ENCODE measurements at regions not wholly inside any gene's neighbourhood (a gene's known extent, or its start where the extent isn't known, plus 50 kb on each side); places are given as distances from the start of the nearest gene placed in this dataset.

GRCh38 chr11:121801394-121801748 is 314.6 kb downstream of the BLID start:
- no peak for DNase-seq (ENCODE audit: low read depth in 4 of 4, low spot score in 3 of 4)

GRCh38 chr11:121800731-121801393 is 315.2 kb downstream of the BLID start:
- DNase-seq (ENCODE audit: low read depth in 4 of 4, low spot score in 3 of 4) = peak; percentile 59 to 65 (median 64)

GRCh38 chr11:121800240-121800639 is 315.8 kb downstream of the BLID start:
- DNase-seq (ENCODE audit: low read depth in 4 of 4, low spot score in 3 of 4) = no peak

- DNase-seq (ENCODE audit: low read depth in 4 of 4, low spot score in 3 of 4) = no peak
These were observed 318.5 kb downstream of the BLID start for GRCh38 chr11:121797496-121797895.

- DNase-seq (ENCODE audit: low read depth in 4 of 4, low spot score in 3 of 4) = no peak
These were observed 320.8 kb downstream of the BLID start for GRCh38 chr11:121795174-121795573.

GRCh38 chr11:121794671-121795141 is 321.3 kb downstream of the BLID start:
- DNase-seq (ENCODE audit: low read depth in 4 of 4, low spot score in 3 of 4) = no peak

GRCh38 chr11:121793916-121794315 is 322.1 kb downstream of the BLID start:
- no peak for DNase-seq (ENCODE audit: low read depth in 4 of 4, low spot score in 3 of 4)

GRCh38 chr11:121793291-121793690 is 322.7 kb downstream of the BLID start:
- DNase-seq (ENCODE audit: low read depth in 4 of 4, low spot score in 3 of 4) = no peak

- no peak for DNase-seq (ENCODE audit: low read depth in 4 of 4, low spot score in 3 of 4)
These were observed 323.8 kb downstream of the BLID start for GRCh38 chr11:121792185-121792584.

GRCh38 chr11:121790430-121790829 is 325.6 kb downstream of the BLID start:
- no peak for DNase-seq (ENCODE audit: low read depth in 4 of 4, low spot score in 3 of 4)

- no peak for DNase-seq (ENCODE audit: low read depth in 4 of 4, low spot score in 3 of 4)
These were observed 328.2 kb upstream of the SORL1-AS1 start for GRCh38 chr11:121780971-121781370.

GRCh38 chr11:121777056-121777455 is 324.3 kb upstream of the SORL1-AS1 start:
- DNase-seq (ENCODE audit: low read depth in 4 of 4, low spot score in 3 of 4) = no peak

GRCh38 chr11:121775276-121775675 is 322.5 kb upstream of the SORL1-AS1 start:
- no peak for DNase-seq (ENCODE audit: low read depth in 4 of 4, low spot score in 3 of 4)

GRCh38 chr11:121773076-121773475 is 320.3 kb upstream of the SORL1-AS1 start:
- DNase-seq (ENCODE audit: low read depth in 4 of 4, low spot score in 3 of 4) = no peak

GRCh38 chr11:121770939-121771595 is 318.3 kb upstream of the SORL1-AS1 start:
- DNase-seq (ENCODE audit: low read depth in 4 of 4, low spot score in 3 of 4) = no peak

- no peak for DNase-seq (ENCODE audit: low read depth in 4 of 4, low spot score in 3 of 4)
These were observed 316.4 kb upstream of the SORL1-AS1 start for GRCh38 chr11:121769191-121769590.

GRCh38 chr11:121767433-121767832 is 314.7 kb upstream of the SORL1-AS1 start:
- DNase-seq (ENCODE audit: low read depth in 4 of 4, low spot score in 3 of 4) = no peak

- no peak for DNase-seq (ENCODE audit: low read depth in 4 of 4, low spot score in 3 of 4)
These were observed 314.2 kb upstream of the SORL1-AS1 start for GRCh38 chr11:121766991-121767390.

GRCh38 chr11:121766166-121766565 is 313.4 kb upstream of the SORL1-AS1 start:
- DNase-seq (ENCODE audit: low read depth in 4 of 4, low spot score in 3 of 4) = no peak

GRCh38 chr11:121763526-121763925 is 310.8 kb upstream of the SORL1-AS1 start:
- no peak for DNase-seq (ENCODE audit: low read depth in 4 of 4, low spot score in 3 of 4)

- DNase-seq (ENCODE audit: low read depth in 4 of 4, low spot score in 3 of 4) = no peak
These were observed 310.1 kb upstream of the SORL1-AS1 start for GRCh38 chr11:121762820-121763219.

GRCh38 chr11:121761186-121761585 is 308.4 kb upstream of the SORL1-AS1 start:
- no peak for DNase-seq (ENCODE audit: low read depth in 4 of 4, low spot score in 3 of 4)

Measured in left renal pelvis (tissue), 4 donors.